HG03060 (cell line): ENCODE measurements at regions not wholly inside any gene's neighbourhood (a gene's known extent, or its start where the extent isn't known, plus 50 kb on each side); places are given as distances from the start of the nearest gene placed in this dataset.

Source experiments
- ATAC-seq: cut with Tn5 transposase; IDR thresholded peaks from one replicate; pipeline ENCODE4 v1.9.1; 2021; ENCODE audit warnings: low read depth, moderate number of reproducible peaks; ENCODE audit not compliant: unreplicated experiment

GRCh38 chr13:59166174-59166573, 997.6 kb downstream of the DIAPH3 start:
- ATAC-seq = no peak

DNA sequence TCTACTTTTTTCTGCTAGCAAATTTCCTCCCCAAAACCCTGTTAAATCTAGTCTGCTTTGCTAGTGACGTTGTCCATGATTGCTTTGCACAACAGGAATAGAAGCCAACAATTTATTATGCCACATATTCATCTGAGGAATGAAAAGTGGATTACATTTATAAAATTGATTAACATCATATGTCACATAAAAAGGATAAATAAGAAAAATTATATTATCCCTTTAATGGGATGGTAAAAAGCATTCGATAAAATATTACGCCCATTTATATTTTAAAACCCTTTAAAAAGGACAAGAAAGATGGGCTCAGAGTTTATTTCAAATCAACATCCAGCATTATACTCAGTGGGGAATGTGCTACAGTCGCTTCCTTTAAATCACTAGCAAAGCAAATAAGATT, 991.7 kb downstream of the DIAPH3 start:
- ATAC-seq = no peak

GRCh38 chr13:59176775-59177174, 987.0 kb downstream of the DIAPH3 start:
- no peak for ATAC-seq

DNA sequence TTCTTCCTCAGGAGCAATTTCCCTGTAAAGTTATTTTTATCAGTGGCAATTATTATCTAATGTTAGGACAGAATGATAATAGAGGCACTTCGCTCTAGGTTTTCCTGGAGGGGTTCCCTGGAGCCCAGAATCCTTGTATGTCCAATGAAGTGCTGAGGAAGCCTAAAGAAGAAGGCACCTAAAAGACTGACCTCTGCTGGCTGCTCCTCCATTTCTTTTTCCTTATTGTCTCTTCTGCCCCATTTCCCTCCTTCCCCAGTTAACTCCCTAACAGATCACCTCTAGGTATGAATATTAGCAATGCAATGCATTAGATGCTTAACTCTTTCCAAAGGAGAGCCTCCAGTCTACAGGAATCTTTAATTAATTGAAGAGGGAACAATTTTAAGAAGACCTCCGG, 985.4 kb downstream of the DIAPH3 start:
- no peak for ATAC-seq

- no peak for ATAC-seq
These were observed 981.5 kb downstream of the DIAPH3 start for GRCh38 chr13:59182241-59182640.

DNA sequence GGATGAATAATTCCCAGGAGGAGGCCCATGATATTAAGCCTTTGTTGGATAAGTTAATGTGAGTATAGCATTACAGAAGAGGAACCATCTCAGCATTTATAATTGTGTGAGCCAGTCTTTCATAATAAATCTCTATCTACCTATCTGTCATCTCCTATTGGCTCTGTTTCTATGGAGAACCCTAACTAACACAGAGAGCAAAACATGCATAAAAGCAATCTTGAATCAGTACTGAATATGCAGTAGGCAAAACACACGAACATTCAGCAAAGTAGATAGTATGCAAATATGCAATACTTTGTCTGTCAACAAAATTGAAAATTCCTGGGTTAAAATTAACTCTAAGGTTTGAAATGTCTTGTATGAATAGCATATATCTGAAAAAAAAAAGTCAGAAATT, 966.3 kb downstream of the DIAPH3 start:
- ATAC-seq = no peak

- no peak for ATAC-seq
These were observed 961.9 kb downstream of the DIAPH3 start for GRCh38 chr13:59201841-59202240.

GRCh38 chr13:59203855-59204254, 959.9 kb downstream of the DIAPH3 start:
- no peak for ATAC-seq

GRCh38 chr13:59205501-59205900, 958.2 kb downstream of the DIAPH3 start:
- no peak for ATAC-seq

GRCh38 chr13:59208405-59209195, 955.1 kb downstream of the DIAPH3 start:
- ATAC-seq = no peak

- ATAC-seq = no peak
These were observed 953.2 kb downstream of the DIAPH3 start for GRCh38 chr13:59210543-59210942.

GRCh38 chr13:59211606-59212005, 952.1 kb downstream of the DIAPH3 start:
- no peak for ATAC-seq

DNA sequence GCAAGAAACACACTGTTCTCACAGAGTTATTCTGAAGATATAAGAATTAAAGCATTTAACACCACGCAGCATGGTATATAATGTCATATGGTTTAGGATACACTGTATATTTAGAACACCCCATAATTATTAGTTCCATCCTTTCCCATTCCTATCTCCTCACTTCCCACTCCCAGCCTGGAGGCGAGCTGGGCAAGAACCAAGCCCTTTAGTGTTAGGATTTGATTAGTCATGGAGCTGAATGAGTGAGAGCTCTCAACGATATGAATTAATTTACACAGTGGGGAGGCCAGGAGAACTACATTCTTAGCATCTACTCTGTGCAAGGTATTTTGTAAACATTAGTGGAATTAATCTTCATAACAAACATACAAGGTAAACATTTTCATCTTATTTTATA, 934.3 kb downstream of the DIAPH3 start:
- no peak for ATAC-seq

DNA sequence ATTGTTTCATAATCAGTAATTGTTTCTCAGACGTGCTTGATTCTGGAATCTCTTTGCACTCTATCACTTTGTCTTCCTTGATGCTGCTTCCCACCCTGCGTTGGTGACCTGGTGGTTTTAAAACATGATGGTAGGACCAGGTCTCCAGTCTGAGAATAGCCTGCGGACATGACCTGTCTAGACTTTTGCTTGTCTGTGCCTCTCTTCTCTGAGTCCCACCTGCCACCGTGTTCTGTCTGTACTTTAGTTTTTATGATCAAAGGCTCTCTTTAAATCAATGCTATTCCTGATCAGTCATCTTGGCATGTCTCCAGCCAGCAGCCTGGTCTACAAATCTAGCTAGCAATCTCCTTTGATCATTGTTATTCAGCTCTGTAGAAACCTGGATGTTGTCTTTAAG, 933.9 kb downstream of the DIAPH3 start:
- no peak for ATAC-seq

GRCh38 chr13:59230484-59231264, 933.1 kb downstream of the DIAPH3 start:
- no peak for ATAC-seq

DNA sequence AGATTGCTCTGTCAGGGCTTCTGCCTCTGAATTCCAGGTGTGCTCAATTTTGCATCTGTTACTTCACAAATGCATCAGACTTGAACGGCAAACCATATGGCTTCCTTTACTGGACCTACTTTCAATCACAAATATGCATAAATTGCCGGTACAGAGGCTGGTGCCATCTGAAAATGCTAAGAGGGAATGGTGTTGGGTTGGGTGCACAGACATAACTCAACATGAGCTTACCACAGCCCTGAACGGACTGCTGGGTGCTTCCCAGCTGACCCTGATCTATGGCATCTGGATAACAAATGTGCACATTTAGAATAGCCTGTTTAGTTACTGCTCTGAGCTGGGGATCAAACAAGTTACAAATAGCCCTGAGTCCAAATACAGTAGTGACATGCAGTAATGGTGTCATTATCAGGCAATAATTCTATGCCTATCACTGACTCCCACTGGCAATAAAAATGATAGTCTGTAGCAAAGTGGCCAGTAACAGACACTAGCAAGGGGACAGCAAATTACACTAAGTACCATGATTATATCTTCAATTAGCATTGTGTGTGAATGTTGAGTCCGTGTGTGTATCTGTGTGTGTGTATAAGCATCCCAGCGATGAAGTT, 927.3 kb downstream of the DIAPH3 start:
- ATAC-seq = no peak

GRCh38 chr13:59236944-59237343, 926.8 kb downstream of the DIAPH3 start:
- no peak for ATAC-seq

DNA sequence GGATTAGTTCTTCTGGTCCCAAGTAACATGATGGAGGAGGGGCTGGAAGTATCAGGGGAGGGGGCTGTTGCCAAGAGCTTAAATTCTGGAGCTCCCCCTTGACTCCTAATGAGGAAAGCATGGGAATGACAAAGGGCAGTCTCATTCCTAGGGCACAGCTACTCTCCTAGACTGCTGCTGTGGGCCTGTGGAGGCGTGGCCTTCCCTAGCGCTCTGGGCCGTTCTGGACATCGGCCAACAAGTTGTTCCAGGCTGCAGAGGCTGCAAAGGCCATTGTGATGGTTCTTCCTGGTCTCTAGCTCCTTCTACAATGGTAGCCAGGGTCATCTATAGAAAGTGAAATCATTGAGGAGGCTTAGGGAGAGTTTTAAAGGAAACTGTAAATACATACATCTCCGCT, 916.6 kb downstream of the DIAPH3 start:
- ATAC-seq = no peak

- ATAC-seq = no peak
These were observed 913.2 kb downstream of the DIAPH3 start for GRCh38 chr13:59250336-59251189.

GRCh38 chr13:59259165-59260000, 904.3 kb downstream of the DIAPH3 start:
- ATAC-seq = no peak
